T-helper 22 cell (primary cell): ENCODE measurements at regions not wholly inside any gene's neighbourhood (a gene's known extent, or its start where the extent isn't known, plus 50 kb on each side); places are given as distances from the start of the nearest gene placed in this dataset.

Experiments
- DNase-seq: peaks from one replicate; pipeline ENCODE4 v3.0.0-alpha.2; 2020; ENCODE audit warnings: low read depth

- no peak for DNase-seq
Measured at GRCh38 chr5:158644301-158644700, 455.4 kb downstream of the EBF1 start.

DNA sequence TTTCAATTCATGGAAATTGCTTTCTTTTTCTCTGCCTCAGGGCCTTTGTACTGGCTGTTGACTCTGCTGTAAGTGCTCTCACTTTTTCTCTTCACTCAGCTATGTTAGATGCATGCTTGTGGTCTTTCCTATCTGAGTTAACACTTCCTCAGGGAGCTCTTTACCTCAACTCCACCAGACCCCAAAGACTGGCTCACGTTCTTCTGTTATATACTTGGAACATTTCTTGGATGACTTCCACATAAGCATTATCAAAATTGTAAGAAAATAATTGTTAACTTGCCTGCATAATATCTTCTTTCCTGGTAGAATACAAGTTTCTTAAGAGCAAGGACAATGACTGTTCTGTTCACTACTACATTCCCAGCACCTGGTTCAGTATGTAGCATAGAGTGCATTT is 455.9 kb downstream of the EBF1 start:
- no peak for DNase-seq

GRCh38 chr5:158642879-158643278 is 456.8 kb downstream of the EBF1 start:
- DNase-seq = no peak

GRCh38 chr5:158641016-158641415 is 458.7 kb downstream of the EBF1 start:
- DNase-seq = no peak

DNA sequence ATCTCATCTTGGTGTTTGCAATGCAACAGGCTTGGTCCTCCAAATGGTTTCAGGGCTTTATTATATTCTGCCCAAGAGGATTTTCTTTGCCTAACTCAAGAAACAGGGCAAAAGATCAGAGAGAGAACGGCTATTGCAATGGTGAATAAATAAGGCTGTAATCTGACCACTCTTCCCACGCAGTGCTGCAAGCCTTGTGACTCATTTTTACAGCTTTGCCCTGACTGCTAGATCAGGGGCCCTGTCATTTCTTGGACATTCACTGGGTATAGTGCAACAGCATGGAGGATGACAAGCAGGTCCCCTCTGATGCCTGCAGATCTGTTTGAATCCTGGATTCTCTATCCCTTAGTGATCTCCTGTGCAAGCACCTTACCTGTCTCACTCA is 459.1 kb downstream of the EBF1 start:
- no peak for DNase-seq

DNA sequence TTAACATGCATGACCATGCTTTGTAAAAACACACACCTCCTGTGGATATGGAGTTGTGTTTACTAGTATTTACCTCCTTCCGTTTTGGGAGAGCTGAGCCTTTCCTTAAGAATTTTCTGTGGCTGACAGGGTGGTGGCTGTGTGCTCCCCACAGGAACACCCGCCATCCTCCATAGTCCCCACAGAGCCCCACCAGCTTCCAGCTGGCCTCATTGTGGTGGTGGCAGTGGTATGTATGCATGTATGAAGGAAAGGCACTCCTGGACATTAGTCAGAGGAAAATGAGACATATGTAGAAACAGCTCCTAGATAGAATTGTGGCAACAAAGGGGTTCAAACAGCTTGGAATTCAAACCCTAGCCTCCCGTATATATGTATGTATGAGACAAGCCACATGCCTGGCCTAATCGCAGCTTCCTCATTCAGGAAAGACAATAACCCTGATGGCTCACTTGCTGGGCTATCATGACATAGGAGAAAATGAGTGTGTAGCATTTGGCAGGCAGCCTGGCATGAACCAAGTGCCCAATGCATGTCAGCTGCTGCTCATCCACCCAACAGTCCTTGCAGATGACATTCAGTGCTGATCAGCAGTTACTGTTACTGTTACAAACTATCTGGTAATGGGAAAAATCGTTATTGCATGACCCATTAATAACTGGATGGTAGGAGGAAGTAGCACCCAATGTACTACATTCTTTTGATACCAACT is 459.7 kb downstream of the EBF1 start:
- no peak for DNase-seq

DNA sequence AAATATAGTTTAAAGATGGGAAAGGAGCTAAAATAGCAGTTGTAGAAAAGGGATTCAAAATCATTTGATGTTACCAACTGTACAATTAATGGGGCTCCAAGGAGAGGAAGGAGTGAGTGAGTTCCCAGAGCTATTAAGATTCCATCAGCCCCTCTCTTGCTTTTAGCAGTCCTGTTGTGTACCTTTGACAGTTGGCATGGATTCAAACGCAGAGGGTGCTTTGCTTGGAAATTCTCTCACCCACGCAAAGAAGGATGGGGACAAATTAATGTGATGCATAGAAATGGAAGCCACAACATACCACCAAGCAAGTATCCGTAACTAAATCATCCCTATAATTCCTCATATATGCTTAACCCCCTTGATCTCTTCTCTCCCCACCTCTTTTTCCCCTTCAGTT is 461.3 kb downstream of the EBF1 start:
- DNase-seq = no peak

- DNase-seq = no peak
Measured at GRCh38 chr5:158637039-158637438, 462.7 kb downstream of the EBF1 start.

GRCh38 chr5:158635565-158635964 is 464.2 kb downstream of the EBF1 start:
- no peak for DNase-seq

- DNase-seq = no peak
Measured at GRCh38 chr5:158634714-158635113, 465.0 kb downstream of the EBF1 start.

- no peak for DNase-seq
Measured at GRCh38 chr5:158629591-158630312, 470.0 kb downstream of the EBF1 start.

- DNase-seq = no peak
Measured at GRCh38 chr5:158626718-158627117, 473.0 kb downstream of the EBF1 start.

DNA sequence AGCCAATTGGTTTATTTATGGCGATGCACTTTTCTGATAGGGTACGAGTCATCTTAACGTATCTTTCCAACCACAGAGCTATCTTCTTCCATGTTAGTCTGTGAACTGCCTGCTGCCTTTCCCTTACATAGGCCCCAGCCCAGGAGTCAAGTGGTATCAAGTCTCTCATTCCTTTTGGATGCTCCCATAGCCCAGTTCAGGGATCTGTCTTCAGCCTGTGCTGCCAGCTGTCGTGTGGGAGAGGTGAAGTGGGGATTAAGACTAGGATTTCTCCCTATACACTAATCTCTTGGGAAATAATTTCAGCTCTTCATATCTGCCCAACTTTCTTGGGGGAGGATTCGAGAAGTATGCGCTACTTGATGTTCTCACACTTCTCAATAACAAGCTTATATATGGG is 475.7 kb downstream of the EBF1 start:
- DNase-seq = no peak

GRCh38 chr5:158621391-158621790 is 478.3 kb downstream of the EBF1 start:
- no peak for DNase-seq

DNA sequence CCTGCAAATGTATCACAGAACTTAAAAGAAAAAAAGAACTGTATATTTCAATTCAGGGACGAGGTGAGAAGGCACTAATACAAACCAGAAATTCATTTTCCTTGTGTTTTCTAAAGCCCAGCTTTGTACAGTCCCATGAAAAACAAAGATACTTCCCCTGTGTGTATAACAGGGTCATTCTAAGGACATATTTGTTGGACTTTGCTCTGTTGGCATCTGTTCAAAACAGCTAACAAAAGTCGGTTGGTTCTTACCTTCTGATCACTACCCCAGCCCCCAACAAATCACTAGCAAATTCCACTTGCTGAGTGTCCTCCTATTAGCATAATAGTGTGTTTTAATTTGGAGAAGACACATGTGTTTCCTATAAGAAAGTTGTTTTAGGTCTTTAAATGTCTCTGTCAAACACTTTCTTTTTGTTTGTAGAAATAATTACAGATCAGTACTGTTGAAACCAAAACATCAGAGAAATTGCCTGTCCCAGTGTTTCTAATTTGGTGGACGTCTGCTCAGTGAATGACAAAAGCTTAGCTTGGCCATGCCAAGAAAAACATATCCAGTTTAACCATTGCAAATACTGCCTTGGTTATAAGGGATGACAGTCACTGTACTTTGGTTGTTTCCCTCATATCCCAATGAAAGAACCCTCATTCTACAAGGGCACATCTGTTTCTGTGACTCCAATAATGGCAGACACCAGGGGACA is 480.5 kb downstream of the EBF1 start:
- DNase-seq = no peak

DNA sequence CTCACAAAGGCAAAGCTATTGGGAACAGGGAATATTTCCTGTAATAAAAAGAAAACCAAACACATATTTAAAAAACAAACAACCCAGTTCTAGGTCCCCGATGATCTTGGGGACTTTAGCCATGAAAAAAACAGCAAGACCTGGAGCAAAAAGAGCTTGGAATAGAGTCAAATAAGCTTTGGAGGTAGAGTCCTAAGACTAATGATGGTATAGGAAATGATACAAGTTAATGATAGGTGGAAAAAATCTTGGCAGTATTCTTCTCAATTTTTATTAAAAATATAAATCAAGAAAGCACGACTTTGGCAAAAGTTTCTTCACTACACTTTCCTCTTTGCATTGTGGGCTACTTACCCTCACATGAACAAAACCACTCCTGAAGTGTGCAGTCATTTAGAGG is 481.5 kb downstream of the EBF1 start:
- no peak for DNase-seq

- no peak for DNase-seq
Measured at GRCh38 chr5:158616707-158617106, 483.0 kb downstream of the EBF1 start.

- DNase-seq = no peak
Measured at GRCh38 chr5:158614951-158615350, 484.8 kb downstream of the EBF1 start.

DNA sequence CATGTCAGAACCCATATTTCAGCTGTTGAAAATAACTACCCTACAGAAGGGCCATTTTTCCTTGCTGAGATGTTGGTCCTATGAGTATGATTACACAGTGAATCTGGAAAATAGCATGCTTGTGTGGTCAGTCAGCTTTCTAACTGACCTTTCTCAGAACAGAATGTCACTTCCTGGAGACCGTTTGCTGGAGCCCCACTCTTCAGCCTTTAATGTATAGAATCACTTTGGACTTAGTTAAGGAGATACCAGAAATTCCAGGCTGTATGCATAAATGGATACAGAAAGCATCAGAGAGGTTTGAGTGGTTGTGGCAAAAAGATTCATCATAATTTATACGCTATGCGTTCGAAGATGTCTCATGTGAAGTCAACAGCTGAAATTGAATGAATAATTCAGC is 488.1 kb downstream of the EBF1 start:
- DNase-seq = no peak

DNA sequence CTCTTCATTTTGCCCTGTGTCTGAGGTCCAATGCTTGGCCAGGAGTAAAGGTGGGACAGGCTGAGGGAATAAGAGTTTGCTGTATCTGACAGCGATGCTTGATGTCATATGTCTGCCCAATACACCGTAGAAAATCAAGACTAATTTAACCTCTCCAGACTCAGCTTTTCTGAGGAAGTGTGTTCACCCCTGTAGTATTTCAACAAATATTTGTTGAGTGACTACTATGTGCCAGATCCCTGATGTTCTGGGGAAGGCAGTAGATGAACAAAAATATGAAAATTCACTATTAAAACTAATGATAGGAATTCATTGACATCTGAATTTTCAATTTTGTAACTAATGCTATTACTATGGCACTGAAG is 489.7 kb downstream of the EBF1 start:
- no peak for DNase-seq

DNA sequence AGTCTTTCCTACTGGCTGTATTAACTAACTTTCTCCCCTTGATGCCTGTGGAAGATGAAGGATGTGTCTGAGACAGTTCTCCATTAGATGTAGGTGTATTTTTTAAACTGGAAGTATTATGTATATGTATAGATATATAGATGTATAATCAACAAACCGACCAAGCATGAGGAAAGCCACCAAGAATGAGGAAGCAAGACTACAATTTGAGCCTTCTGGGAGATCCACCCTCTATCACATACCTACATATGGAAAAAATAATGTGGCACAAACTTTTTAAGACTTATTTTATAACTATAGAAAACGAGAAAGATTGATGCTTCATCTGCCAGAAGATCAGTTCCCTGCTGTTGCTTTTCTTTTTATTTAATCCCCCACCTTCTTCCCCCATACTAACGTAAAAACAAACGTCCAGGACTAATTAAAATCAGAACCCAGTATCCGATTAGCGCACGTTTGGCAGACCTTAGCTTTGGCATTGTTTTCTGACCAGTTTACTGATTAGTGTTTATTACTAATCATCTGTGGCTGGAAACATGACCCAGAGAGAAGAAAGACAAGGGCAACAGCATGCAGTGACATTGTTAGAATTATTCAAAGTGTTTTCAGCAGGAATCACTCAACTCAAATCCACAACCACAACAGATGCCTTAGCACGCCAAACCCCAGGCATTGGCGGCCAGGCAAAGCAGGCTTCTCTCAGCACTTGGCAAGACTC is 490.2 kb downstream of the EBF1 start:
- DNase-seq = no peak

GRCh38 chr5:158607088-158607487 is 492.6 kb downstream of the EBF1 start:
- no peak for DNase-seq

- DNase-seq = no peak
Measured at GRCh38 chr5:158606233-158606632, 493.5 kb downstream of the EBF1 start.
